Left lobe of liver (tissue), 2 donors: ENCODE measurements at regions not wholly inside any gene's neighbourhood (a gene's known extent, or its start where the extent isn't known, plus 50 kb on each side); places are given as distances from the start of the nearest gene placed in this dataset.
A peak's percentile ranks its signal among the peaks of the same experiment; 100 is the strongest.
"Not testable (repeated sequence)": the region's sequence is repeated elsewhere in the genome, so short reads cannot be mapped to it uniquely, and the experiment has no call there.

Experiments used
- ATAC-seq: fragments of 200-7000 bp; cut with Tn5 transposase; one replicate; pipeline ENCODE4 v1.9.1; 2020; ENCODE audit warnings: mild to moderate bottlenecking, moderate library complexity
- DNase-seq: peaks from one replicate; pipeline ENCODE4 v3.0.0-alpha.2; 2020; ENCODE audit warnings: low spot score
- donor health status: DM: no; HTN: no; CAD: no; lungs with moderate emphysema.
- donor health status: DM: no; HTN: yes; CAD: no.

GRCh38 chr12:75685617-75686225 lies 174.3 kb upstream of the KRR1 start:
- ATAC-seq (no peak), DNase-seq (no peak)

GRCh38 chr12:75684678-75685616 lies 173.5 kb upstream of the KRR1 start:
- no peak for ATAC-seq

GRCh38 chr12:75683995-75684586 lies 172.7 kb upstream of the KRR1 start:
- ATAC-seq, DNase-seq: not testable (repeated sequence)

More at GRCh38 chr12:75684678-75685616, 173.5 kb upstream of the KRR1 start:
- no peak for DNase-seq

GRCh38 chr12:75683220-75683619 lies 171.8 kb upstream of the KRR1 start:
- no peak for DNase-seq
- ATAC-seq = no peak

- ATAC-seq = no peak
- DNase-seq = no peak
These were observed 166.1 kb upstream of the KRR1 start for GRCh38 chr12:75677522-75677921.

GRCh38 chr12:75674393-75674792 lies 163.0 kb upstream of the KRR1 start:
- DNase-seq (no peak), ATAC-seq (no peak)

- ATAC-seq = no peak
- no peak for DNase-seq
These were observed 160.8 kb upstream of the KRR1 start for GRCh38 chr12:75672200-75672599.

- ATAC-seq = no peak
These were observed 158.8 kb upstream of the KRR1 start for GRCh38 chr12:75670216-75670615.

GRCh38 chr12:75666939-75667334 lies 155.5 kb upstream of the KRR1 start:
- DNase-seq (no peak), ATAC-seq (peak; percentile 42)

More at GRCh38 chr12:75670216-75670615, 158.8 kb upstream of the KRR1 start:
- DNase-seq = no peak

GRCh38 chr12:75666126-75666938 lies 154.9 kb upstream of the KRR1 start:
- DNase-seq (peak; percentile 48), ATAC-seq (peak; percentile 89)

- DNase-seq = no peak
- no peak for ATAC-seq
These were observed 153.8 kb upstream of the KRR1 start for GRCh38 chr12:75665216-75665615.

GRCh38 chr12:75662511-75663159 lies 151.2 kb upstream of the KRR1 start:
- ATAC-seq = no peak
- no peak for DNase-seq

- no peak for DNase-seq
- ATAC-seq = no peak
These were observed 150.5 kb upstream of the KRR1 start for GRCh38 chr12:75661908-75662307.

- ATAC-seq (no peak), DNase-seq (no peak)
These were observed 149.5 kb upstream of the KRR1 start for GRCh38 chr12:75660805-75661404.

GRCh38 chr12:75660107-75660530 lies 148.7 kb upstream of the KRR1 start:
- no peak for ATAC-seq
- DNase-seq = no peak

GRCh38 chr12:75658901-75659823 lies 147.8 kb upstream of the KRR1 start:
- ATAC-seq = no peak
- DNase-seq = no peak

GRCh38 chr12:75658286-75658685 lies 146.9 kb upstream of the KRR1 start:
- ATAC-seq = no peak

GRCh38 chr12:75657831-75658230 lies 146.4 kb upstream of the KRR1 start:
- DNase-seq = no peak
- ATAC-seq = no peak

More at GRCh38 chr12:75658286-75658685, 146.9 kb upstream of the KRR1 start:
- DNase-seq = no peak

- ATAC-seq = peak; percentile 20
- DNase-seq = not testable (repeated sequence)
These were observed 145.9 kb upstream of the KRR1 start for GRCh38 chr12:75657354-75657753.
